ENCODE measurements at regions not wholly inside any gene's neighbourhood (a gene's known extent, or its start where the extent isn't known, plus 50 kb on each side); places are given as distances from the start of the nearest gene placed in this dataset.
"Not testable (repeated sequence)": the region's sequence is repeated elsewhere in the genome, so short reads cannot be mapped to it uniquely, and the experiment has no call there.

DNA sequence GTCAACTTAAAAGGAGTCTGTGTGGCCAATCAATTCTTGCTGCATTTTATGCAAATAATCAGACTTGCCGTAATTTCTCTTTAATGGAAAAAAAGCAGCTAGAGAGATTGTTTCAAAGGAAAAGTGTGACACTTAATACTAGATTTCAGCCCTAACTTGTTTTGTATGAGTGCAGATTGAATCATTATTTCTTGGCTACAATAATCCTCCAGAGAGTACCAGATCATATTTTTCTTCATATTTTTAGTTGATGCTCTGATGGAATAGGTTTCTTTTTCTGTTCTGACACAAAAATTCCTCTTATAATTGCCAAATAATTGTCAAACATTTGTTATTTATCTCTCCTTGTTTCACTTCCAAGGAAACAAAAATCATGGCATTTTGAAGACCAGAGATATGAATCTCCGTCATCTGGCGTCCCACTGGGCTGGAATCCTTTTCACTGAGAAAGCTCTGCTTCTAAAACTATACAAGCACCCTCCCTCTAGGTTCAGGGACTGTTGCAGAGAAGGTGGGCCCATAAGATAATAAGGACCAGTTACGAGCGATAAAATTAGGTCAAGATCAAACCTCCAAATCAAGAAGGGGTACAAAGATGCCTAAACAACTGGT, 131.4 kb upstream of the APOOL start:
- not testable (repeated sequence) for TF ChIP-seq BACH1 (IDR thresholded peaks at IDR 0.05; ENCODE audit: low read length); POLR2A (IDR thresholded peaks at IDR 0.05; ENCODE audit: control extremely low read depth in 1 of 2, low read depth in 2 of 2, low read length in 2 of 2); EZH2 (IDR thresholded peaks at IDR 0.05; ENCODE audit: low read depth, low read length, severe bottlenecking); SP1 (IDR thresholded peaks at IDR 0.05; ENCODE audit: low read depth, low read length); JUND (IDR thresholded peaks at IDR 0.05; ENCODE audit: low read length); GTF2F1 (IDR thresholded peaks at IDR 0.05; ENCODE audit: borderline replicate concordance, low read depth, low read length); GABPA (IDR thresholded peaks at IDR 0.05; ENCODE audit: borderline replicate concordance, insufficient read depth, low read length); MAFK (IDR thresholded peaks at IDR 0.05; ENCODE audit: low read depth, low read length); RNF2 (IDR thresholded peaks at IDR 0.05; ENCODE audit: borderline replicate concordance, low read depth, low read length, missing control alignments, poor library complexity, severe bottlenecking); CEBPB (IDR thresholded peaks at IDR 0.05; ENCODE audit: low read depth, low read length); RAD21 (IDR thresholded peaks at IDR 0.05 in 1 of 2, conservative IDR thresholded peaks at IDR 0.05 in 1 of 2; ENCODE audit: low read depth in 2 of 2, low read length in 2 of 2); SIN3A (conservative IDR thresholded peaks at IDR 0.05 in 1 of 2, IDR thresholded peaks at IDR 0.05 in 1 of 2; ENCODE audit: low read depth in 1 of 2, low read length in 2 of 2)
- TF ChIP-seq, protein P1, sequence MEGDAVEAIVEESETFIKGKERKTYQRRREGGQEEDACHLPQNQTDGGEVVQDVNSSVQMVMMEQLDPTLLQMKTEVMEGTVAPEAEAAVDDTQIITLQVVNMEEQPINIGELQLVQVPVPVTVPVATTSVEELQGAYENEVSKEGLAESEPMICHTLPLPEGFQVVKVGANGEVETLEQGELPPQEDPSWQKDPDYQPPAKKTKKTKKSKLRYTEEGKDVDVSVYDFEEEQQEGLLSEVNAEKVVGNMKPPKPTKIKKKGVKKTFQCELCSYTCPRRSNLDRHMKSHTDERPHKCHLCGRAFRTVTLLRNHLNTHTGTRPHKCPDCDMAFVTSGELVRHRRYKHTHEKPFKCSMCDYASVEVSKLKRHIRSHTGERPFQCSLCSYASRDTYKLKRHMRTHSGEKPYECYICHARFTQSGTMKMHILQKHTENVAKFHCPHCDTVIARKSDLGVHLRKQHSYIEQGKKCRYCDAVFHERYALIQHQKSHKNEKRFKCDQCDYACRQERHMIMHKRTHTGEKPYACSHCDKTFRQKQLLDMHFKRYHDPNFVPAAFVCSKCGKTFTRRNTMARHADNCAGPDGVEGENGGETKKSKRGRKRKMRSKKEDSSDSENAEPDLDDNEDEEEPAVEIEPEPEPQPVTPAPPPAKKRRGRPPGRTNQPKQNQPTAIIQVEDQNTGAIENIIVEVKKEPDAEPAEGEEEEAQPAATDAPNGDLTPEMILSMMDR (IDR thresholded peaks at IDR 0.05; ENCODE audit: control extremely low read depth in 1 of 3, insufficient read depth in 1 of 3, low read depth in 1 of 3, low read length in 3 of 3), result not testable (repeated sequence)
- TF ChIP-seq, protein P2, sequence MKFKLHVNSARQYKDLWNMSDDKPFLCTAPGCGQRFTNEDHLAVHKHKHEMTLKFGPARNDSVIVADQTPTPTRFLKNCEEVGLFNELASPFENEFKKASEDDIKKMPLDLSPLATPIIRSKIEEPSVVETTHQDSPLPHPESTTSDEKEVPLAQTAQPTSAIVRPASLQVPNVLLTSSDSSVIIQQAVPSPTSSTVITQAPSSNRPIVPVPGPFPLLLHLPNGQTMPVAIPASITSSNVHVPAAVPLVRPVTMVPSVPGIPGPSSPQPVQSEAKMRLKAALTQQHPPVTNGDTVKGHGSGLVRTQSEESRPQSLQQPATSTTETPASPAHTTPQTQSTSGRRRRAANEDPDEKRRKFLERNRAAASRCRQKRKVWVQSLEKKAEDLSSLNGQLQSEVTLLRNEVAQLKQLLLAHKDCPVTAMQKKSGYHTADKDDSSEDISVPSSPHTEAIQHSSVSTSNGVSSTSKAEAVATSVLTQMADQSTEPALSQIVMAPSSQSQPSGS (IDR thresholded peaks at IDR 0.05; ENCODE audit: low read length), result not testable (repeated sequence)

Measured in H1 (cell line).